ENCODE measurements at regions not wholly inside any gene's neighbourhood (a gene's known extent, or its start where the extent isn't known, plus 50 kb on each side); places are given as distances from the start of the nearest gene placed in this dataset.

- DNase-seq (ENCODE audit: low spot score in 2 of 2) = no peak
- TF ChIP-seq POLR2AphosphoS5 (IDR thresholded peaks at IDR 0.05) (no peak), CTCF (IDR thresholded peaks at IDR 0.05) (no peak), POLR2A (IDR thresholded peaks at IDR 0.05) (no peak)
- Histone ChIP-seq H3K4me3 (no peak overlapping the region), H3K36me3 (no peaks in the 10 kb centered on the region), H3K27me3 (no peaks in the 10 kb centered on the region), H3K9me3 (no peaks in the 10 kb centered on the region), H3K27ac (peak overlapping the region; percentile 40 to 62), H3K4me1 (peaks cover 0 to 23% of the 10 kb centered on the region in 2 donors)
- intact Hi-C loops (cut with DNase I; ENCODE audit: low total_unique reads) = no loop called here
These were observed 51.0 kb upstream of the EML4 start for GRCh38 chr2:42117923-42118753.

- no peak for DNase-seq (ENCODE audit: low spot score in 2 of 2)
- Histone ChIP-seq H3K27ac (peak overlapping the region in 1 of 2 donors; percentile 62), H3K9me3 (no peaks in the 10 kb centered on the region), H3K4me1 (peaks cover 0 to 23% of the 10 kb centered on the region in 2 donors), H3K36me3 (no peaks in the 10 kb centered on the region), H3K4me3 (no peak overlapping the region), H3K27me3 (no peaks in the 10 kb centered on the region)
- intact Hi-C loops (cut with DNase I; ENCODE audit: low total_unique reads) = no loop called here
- TF ChIP-seq CTCF (IDR thresholded peaks at IDR 0.05) (no peak), POLR2A (IDR thresholded peaks at IDR 0.05) (no peak), POLR2AphosphoS5 (IDR thresholded peaks at IDR 0.05) (no peak)
These were observed 50.2 kb upstream of the EML4 start for GRCh38 chr2:42118754-42119569.

All from breast epithelium (tissue), 4 donors.